ENCODE measurements at regions not wholly inside any gene's neighbourhood (a gene's known extent, or its start where the extent isn't known, plus 50 kb on each side); places are given as distances from the start of the nearest gene placed in this dataset.
"Not testable (repeated sequence)": the region's sequence is repeated elsewhere in the genome, so short reads cannot be mapped to it uniquely, and the experiment has no call there.

GRCh38 chr2:44063033-44063432 is 67.2 kb upstream of the LRPPRC start:
- TF ChIP-seq POLR2A (IDR thresholded peaks at IDR 0.05) (no peak), POLR2AphosphoS5 (IDR thresholded peaks at IDR 0.05) (no peak)
- TF ChIP-seq, protein P1, sequence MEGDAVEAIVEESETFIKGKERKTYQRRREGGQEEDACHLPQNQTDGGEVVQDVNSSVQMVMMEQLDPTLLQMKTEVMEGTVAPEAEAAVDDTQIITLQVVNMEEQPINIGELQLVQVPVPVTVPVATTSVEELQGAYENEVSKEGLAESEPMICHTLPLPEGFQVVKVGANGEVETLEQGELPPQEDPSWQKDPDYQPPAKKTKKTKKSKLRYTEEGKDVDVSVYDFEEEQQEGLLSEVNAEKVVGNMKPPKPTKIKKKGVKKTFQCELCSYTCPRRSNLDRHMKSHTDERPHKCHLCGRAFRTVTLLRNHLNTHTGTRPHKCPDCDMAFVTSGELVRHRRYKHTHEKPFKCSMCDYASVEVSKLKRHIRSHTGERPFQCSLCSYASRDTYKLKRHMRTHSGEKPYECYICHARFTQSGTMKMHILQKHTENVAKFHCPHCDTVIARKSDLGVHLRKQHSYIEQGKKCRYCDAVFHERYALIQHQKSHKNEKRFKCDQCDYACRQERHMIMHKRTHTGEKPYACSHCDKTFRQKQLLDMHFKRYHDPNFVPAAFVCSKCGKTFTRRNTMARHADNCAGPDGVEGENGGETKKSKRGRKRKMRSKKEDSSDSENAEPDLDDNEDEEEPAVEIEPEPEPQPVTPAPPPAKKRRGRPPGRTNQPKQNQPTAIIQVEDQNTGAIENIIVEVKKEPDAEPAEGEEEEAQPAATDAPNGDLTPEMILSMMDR (IDR thresholded peaks at IDR 0.05), result no peak
- H3K9me3 ChIP-seq, result no peaks in the 10 kb centered on the region
- no peak overlapping the region for H3K4me3 ChIP-seq
- no peak overlapping the region for H3K27ac ChIP-seq
- H3K4me1 ChIP-seq, result no peaks in the 10 kb centered on the region
- no peak for DNase-seq (ENCODE audit: low spot score in 2 of 2)
- no peaks in the 10 kb centered on the region for H3K27me3 ChIP-seq
- intact Hi-C loops (cut with DNase I; ENCODE audit: low total_unique reads), result no loop called here
- no peaks in the 10 kb centered on the region for H3K36me3 ChIP-seq

DNA sequence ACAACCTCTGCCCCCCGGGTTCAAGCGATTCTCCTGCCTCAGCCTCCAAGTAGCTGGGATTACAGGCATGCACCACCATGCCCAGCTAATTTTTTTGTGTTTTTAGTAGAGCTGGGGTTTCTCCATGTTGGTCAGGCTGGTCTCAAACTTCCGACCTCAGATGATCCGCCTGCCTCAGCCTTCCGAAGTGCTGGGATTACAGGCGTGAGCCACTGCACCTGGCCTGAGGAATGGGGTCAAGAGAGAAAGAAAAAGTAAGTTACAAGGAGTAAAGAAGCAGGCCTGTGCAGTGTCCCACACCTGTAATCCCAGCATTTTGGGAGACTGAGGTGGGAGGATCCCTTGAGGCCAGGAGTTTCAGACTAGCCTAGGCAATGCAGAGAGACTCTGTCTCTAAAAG is 68.5 kb upstream of the LRPPRC start:
- H3K4me1 ChIP-seq; H3K9me3 ChIP-seq; H3K27me3 ChIP-seq; DNase-seq (ENCODE audit: low spot score in 2 of 2); intact Hi-C loops (cut with DNase I; ENCODE audit: low total_unique reads); H3K27ac ChIP-seq; H3K36me3 ChIP-seq; H3K4me3 ChIP-seq: not testable (repeated sequence)

DNA sequence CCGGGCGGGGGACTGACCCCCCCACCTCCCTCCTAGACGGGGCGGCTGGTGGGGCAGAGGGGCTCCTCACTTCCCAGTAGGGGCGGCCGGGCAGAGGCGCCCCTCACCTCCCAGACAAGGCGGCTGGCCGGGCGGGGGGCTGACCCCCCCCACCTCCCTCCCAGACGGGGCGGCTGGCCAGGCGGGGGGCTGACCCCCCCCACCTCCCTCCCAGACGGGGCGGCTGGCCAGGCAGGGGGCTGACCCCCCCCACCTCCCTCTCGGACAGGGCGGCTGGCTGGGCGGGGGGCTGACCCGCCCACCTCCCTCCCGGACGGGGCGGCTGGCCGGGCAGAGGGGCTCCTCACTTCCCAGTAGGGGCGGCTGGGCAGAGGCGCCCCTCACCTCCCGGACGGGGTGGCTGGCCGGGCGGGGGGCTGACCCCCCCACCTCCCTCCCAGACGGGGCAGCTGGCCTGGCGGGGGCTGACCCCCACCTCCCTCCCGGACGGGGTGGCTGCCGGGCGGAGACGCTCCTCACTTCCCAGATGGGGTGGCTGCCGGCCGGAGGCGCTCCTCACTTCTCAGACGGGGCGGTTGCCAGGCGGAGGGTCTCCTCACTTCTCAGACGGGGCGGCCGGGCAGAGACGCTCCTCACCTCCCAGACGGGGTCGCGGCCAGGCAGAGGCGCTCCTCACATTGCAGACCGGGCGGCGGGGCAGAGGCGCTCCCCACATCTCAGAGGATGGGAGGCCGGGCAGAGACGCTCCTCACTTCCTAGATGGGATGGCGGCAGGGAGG is 71.4 kb upstream of the LRPPRC start:
- H3K4me1 ChIP-seq; H3K9me3 ChIP-seq; intact Hi-C loops (cut with DNase I; ENCODE audit: low total_unique reads); H3K36me3 ChIP-seq; H3K4me3 ChIP-seq; H3K27ac ChIP-seq; DNase-seq (ENCODE audit: low spot score in 2 of 2); H3K27me3 ChIP-seq: not testable (repeated sequence)

DNA sequence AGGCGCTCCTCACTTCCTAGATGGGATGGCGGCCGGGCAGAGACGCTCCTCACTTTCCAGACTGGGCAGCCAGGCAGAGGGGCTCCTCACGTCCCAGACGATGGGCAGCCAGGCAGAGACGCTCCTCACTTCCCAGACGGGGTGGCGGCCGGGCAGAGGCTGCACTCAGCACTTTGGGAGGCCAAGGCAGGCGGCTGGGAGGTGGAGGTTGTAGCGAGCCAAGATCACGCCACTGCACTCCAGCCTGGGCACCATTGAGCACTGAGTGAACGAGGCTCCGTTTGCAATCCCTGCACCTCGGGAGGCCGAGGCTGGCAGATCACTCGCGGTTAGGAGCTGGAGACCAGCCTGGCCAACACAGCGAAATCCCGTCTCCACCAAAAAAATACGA is 72.0 kb upstream of the LRPPRC start:
- H3K4me3 ChIP-seq; H3K27me3 ChIP-seq; H3K9me3 ChIP-seq; H3K36me3 ChIP-seq; H3K4me1 ChIP-seq; H3K27ac ChIP-seq; intact Hi-C loops (cut with DNase I; ENCODE audit: low total_unique reads); DNase-seq (ENCODE audit: low spot score in 2 of 2): not testable (repeated sequence)

- no peak for TF ChIP-seq POLR2A (IDR thresholded peaks at IDR 0.05)
- TF ChIP-seq, protein P1 (IDR thresholded peaks at IDR 0.05), result no peak
- TF ChIP-seq POLR2AphosphoS5 (IDR thresholded peaks at IDR 0.05), result no peak
- H3K27ac ChIP-seq, result no peak overlapping the region
- no peaks in the 10 kb centered on the region for H3K9me3 ChIP-seq
- intact Hi-C loops (cut with DNase I; ENCODE audit: low total_unique reads), result no loop called here
- no peaks in the 10 kb centered on the region for H3K27me3 ChIP-seq
- H3K4me1 ChIP-seq, result no peaks in the 10 kb centered on the region
- H3K4me3 ChIP-seq, result no peak overlapping the region
- H3K36me3 ChIP-seq, result no peaks in the 10 kb centered on the region
- no peak for DNase-seq (ENCODE audit: low spot score in 2 of 2)
Measured at GRCh38 chr2:44071454-44072046, 75.8 kb upstream of the LRPPRC start.

DNA sequence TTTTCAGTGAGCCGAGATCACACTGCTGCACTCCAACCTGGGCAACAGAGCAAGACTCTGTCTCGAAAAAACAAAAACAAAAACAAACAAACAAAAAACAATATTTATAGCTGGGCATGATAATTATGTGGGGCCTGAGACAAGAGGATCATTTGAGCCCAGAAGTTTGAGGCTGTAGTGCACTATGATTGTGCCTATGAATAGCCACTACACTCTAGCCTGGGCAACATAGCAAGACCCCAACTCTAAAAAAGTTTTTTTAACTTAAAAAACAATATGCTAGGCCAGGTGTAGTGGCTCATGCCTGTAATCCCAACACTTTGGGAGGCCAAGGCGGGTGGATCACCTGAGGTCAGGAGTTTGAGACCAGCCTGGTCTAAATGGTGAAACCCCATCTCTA is 77.9 kb upstream of the LRPPRC start:
- H3K27ac ChIP-seq; H3K9me3 ChIP-seq; intact Hi-C loops (cut with DNase I; ENCODE audit: low total_unique reads); DNase-seq (ENCODE audit: low spot score in 2 of 2); H3K36me3 ChIP-seq; H3K4me1 ChIP-seq; H3K27me3 ChIP-seq; H3K4me3 ChIP-seq: not testable (repeated sequence)

DNA sequence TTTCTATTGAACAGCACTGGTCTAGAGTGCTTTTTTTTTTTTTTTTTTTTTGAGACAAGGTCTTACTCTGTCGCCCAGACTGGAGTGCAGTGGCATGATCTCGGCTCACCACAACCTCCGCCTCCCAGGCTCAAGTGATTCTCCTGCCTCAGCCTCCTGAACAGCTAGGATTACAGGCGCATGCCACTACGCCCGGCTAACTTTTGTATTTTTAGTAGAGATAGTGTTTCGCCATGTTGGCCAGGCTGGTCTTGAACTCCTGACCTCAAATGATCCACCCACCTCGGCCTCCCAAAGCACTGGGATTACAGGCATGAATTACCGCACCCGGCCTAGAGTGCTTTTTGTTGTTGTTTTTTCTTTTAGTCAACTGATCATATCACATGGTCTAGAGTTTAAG is 79.0 kb upstream of the LRPPRC start:
- DNase-seq (ENCODE audit: low spot score in 2 of 2); H3K36me3 ChIP-seq; H3K9me3 ChIP-seq; H3K27me3 ChIP-seq; H3K4me3 ChIP-seq; H3K4me1 ChIP-seq; H3K27ac ChIP-seq; intact Hi-C loops (cut with DNase I; ENCODE audit: low total_unique reads): not testable (repeated sequence)

GRCh38 chr2:44075541-44075940 is 79.8 kb upstream of the LRPPRC start:
- DNase-seq (ENCODE audit: low spot score in 2 of 2), result no peak
- TF ChIP-seq POLR2A (IDR thresholded peaks at IDR 0.05) (no peak), POLR2AphosphoS5 (IDR thresholded peaks at IDR 0.05) (no peak)
- TF ChIP-seq, protein P1 (IDR thresholded peaks at IDR 0.05), result no peak
- H3K27ac ChIP-seq, result no peak overlapping the region

More at GRCh38 chr2:44075541-44075940, 79.8 kb upstream of the LRPPRC start:
- Histone ChIP-seq H3K4me3 (no peak overlapping the region), H3K9me3 (no peaks in the 10 kb centered on the region), H3K4me1 (no peaks in the 10 kb centered on the region), H3K36me3 (no peaks in the 10 kb centered on the region), H3K27me3 (no peaks in the 10 kb centered on the region)
- intact Hi-C loops (cut with DNase I; ENCODE audit: low total_unique reads), result no loop called here
